ENCODE measurements at regions not wholly inside any gene's neighbourhood (a gene's known extent, or its start where the extent isn't known, plus 50 kb on each side); places are given as distances from the start of the nearest gene placed in this dataset.

DNA sequence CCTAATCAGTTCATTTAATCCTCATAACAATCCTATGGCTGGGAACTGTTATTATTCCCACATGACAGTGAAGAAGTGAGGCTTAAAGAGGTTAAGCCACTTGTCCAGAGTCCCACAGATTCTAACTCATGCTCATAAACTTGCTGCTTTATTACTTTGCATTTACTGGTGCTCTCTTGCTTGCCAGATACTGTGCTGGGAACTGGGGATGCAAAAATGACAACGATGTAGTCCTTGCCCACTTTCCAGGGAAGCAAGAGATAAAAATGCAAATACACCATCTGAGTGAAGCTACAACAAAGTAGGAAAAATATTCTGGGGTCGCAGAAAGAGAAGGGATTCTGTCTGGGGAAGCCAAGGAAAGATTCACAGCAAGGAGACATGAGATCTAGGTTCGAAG lies 335.0 kb downstream of the VPS13C start:
- H3K9ac ChIP-seq (ENCODE audit: low read length) = no peak overlapping the region
- H3K27me3 ChIP-seq (ENCODE audit: insufficient read depth, low read length) = peaks cover 27% of the 10 kb centered on the region
- no peak overlapping the region for H3K27ac ChIP-seq (ENCODE audit: low read depth, low read length)
- H3K9me2 ChIP-seq (ENCODE audit: insufficient read depth) = no peaks in the 10 kb centered on the region
- POLR2A ChIA-PET = no interaction called here
- intact Hi-C loops (cut with micrococcal nuclease) = no loop called here
- no peak overlapping the region for H2AFZ ChIP-seq (ENCODE audit: low read depth, low read length, poor library complexity, severe bottlenecking)
- ATAC-seq (no peak), DNase-seq (ENCODE audit: low read depth, low spot score) (no peak)
- H3K4me1 ChIP-seq (ENCODE audit: control insufficient read depth in 1 of 2, insufficient read depth in 2 of 2, low read length in 2 of 2) = no peaks in the 10 kb centered on the region
- no peaks in the 10 kb centered on the region for H3K9me3 ChIP-seq (ENCODE audit: control insufficient read depth in 1 of 2, insufficient read depth in 1 of 2, low read depth in 1 of 2, low read length in 2 of 2)
- RAD21 ChIA-PET (ENCODE audit: low non-redundant PET in 1 of 2, low total read pairs in 2 of 2, uncharacterized antibody in 2 of 2, unreplicated experiment in 2 of 2) = no interaction called here
- H3K4me2 ChIP-seq (ENCODE audit: low read length) = no peak overlapping the region
- CTCF ChIA-PET = no interaction called here
- no peak overlapping the region for H3K4me3 ChIP-seq (replicated peaks in 1 of 2; ENCODE audit: low read depth in 1 of 2, low read length in 2 of 2)
- TF ChIP-seq ZFX (IDR thresholded peaks at IDR 0.05) = no peak
- no peak for TF ChIP-seq FOSL1 (IDR thresholded peaks at IDR 0.05; ENCODE audit: low read depth)
- TF ChIP-seq YY1 (IDR thresholded peaks at IDR 0.05; ENCODE audit: extremely low read depth, insufficient replicate concordance, low read depth, low read length) = no peak
- no peak for TF ChIP-seq SP1 (IDR thresholded peaks at IDR 0.05; ENCODE audit: low read depth)
- TF ChIP-seq TCF7L2 (IDR thresholded peaks at IDR 0.05; ENCODE audit: borderline replicate concordance, extremely low read depth, insufficient read depth, insufficient read length) = no peak
- TF ChIP-seq, protein P1, sequence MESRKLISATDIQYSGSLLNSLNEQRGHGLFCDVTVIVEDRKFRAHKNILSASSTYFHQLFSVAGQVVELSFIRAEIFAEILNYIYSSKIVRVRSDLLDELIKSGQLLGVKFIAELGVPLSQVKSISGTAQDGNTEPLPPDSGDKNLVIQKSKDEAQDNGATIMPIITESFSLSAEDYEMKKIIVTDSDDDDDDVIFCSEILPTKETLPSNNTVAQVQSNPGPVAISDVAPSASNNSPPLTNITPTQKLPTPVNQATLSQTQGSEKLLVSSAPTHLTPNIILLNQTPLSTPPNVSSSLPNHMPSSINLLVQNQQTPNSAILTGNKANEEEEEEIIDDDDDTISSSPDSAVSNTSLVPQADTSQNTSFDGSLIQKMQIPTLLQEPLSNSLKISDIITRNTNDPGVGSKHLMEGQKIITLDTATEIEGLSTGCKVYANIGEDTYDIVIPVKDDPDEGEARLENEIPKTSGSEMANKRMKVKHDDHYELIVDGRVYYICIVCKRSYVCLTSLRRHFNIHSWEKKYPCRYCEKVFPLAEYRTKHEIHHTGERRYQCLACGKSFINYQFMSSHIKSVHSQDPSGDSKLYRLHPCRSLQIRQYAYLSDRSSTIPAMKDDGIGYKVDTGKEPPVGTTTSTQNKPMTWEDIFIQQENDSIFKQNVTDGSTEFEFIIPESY (IDR thresholded peaks at IDR 0.05; ENCODE audit: extremely low read depth, insufficient replicate concordance, low read length) = no peak
- no peaks in the 10 kb centered on the region for H4K20me1 ChIP-seq (ENCODE audit: insufficient read depth)
- H3K36me3 ChIP-seq (ENCODE audit: control insufficient read depth in 1 of 2, insufficient read depth in 2 of 2, low read length in 2 of 2) = no peaks in the 10 kb centered on the region
- BruUV-seq (replicated peaks) = no TSS peak
- H3K79me2 ChIP-seq (ENCODE audit: insufficient read depth, low read length) = no peaks in the 10 kb centered on the region

- H3K36me3 ChIP-seq (ENCODE audit: control insufficient read depth in 1 of 2, insufficient read depth in 2 of 2, low read length in 2 of 2) = no peaks in the 10 kb centered on the region
- ATAC-seq = no peak
- no peaks in the 10 kb centered on the region for H3K79me2 ChIP-seq (ENCODE audit: insufficient read depth, low read length)
- H3K27ac ChIP-seq (ENCODE audit: low read depth, low read length) = no peak overlapping the region
- no TSS peak for BruUV-seq (replicated peaks)
- H3K4me2 ChIP-seq (ENCODE audit: low read length) = no peak overlapping the region
- ChIA-PET POLR2A (no interaction called here), CTCF (no interaction called here), RAD21 (ENCODE audit: low non-redundant PET in 1 of 2, low total read pairs in 2 of 2, uncharacterized antibody in 2 of 2, unreplicated experiment in 2 of 2) (no interaction called here)
- no peaks in the 10 kb centered on the region for H3K4me1 ChIP-seq (ENCODE audit: control insufficient read depth in 1 of 2, insufficient read depth in 2 of 2, low read length in 2 of 2)
- H3K9me3 ChIP-seq (ENCODE audit: control insufficient read depth in 1 of 2, insufficient read depth in 1 of 2, low read depth in 1 of 2, low read length in 2 of 2) = no peaks in the 10 kb centered on the region
- H2AFZ ChIP-seq (ENCODE audit: low read depth, low read length, poor library complexity, severe bottlenecking) = no peak overlapping the region
- TF ChIP-seq EZH2 (IDR thresholded peaks at IDR 0.05) (no peak), CEBPB (IDR thresholded peaks at IDR 0.05; ENCODE audit: low read depth) (no peak), ZNF274 (IDR thresholded peaks at IDR 0.05; ENCODE audit: low read depth, low read length) (no peak), SIN3A (IDR thresholded peaks at IDR 0.05; ENCODE audit: low read depth) (no peak), ELF1 (IDR thresholded peaks at IDR 0.05; ENCODE audit: borderline replicate concordance, low read depth) (no peak), CBX3 (IDR thresholded peaks at IDR 0.05; ENCODE audit: low read depth) (no peak), RAD21 (IDR thresholded peaks at IDR 0.05; ENCODE audit: low read depth) (no peak), MAX (IDR thresholded peaks at IDR 0.05) (no peak), POLR2AphosphoS5 (IDR thresholded peaks at IDR 0.05; ENCODE audit: low read depth, low read length) (no peak), FOSL1 (IDR thresholded peaks at IDR 0.05; ENCODE audit: low read depth) (no peak), SRF (IDR thresholded peaks at IDR 0.05; ENCODE audit: low read depth) (no peak), ZFX (IDR thresholded peaks at IDR 0.05) (no peak), TCF7L2 (IDR thresholded peaks at IDR 0.05; ENCODE audit: borderline replicate concordance, extremely low read depth, insufficient read depth, insufficient read length) (no peak), POLR2A (IDR thresholded peaks at IDR 0.05; ENCODE audit: borderline replicate concordance, extremely low read depth, insufficient read depth, insufficient read length) (no peak), YY1 (IDR thresholded peaks at IDR 0.05; ENCODE audit: extremely low read depth, insufficient replicate concordance, low read depth, low read length) (no peak)
- TF ChIP-seq, protein P1 (IDR thresholded peaks at IDR 0.05; ENCODE audit: extremely low read depth, insufficient replicate concordance, low read length) = no peak
- peaks cover 31% of the 10 kb centered on the region for H3K27me3 ChIP-seq (ENCODE audit: insufficient read depth, low read length)
- H4K20me1 ChIP-seq (ENCODE audit: insufficient read depth) = no peaks in the 10 kb centered on the region
- no peak for DNase-seq (ENCODE audit: low read depth, low spot score)
- H3K4me3 ChIP-seq (replicated peaks in 1 of 2; ENCODE audit: low read depth in 1 of 2, low read length in 2 of 2) = no peak overlapping the region
- no peak overlapping the region for H3K9ac ChIP-seq (ENCODE audit: low read length)
- intact Hi-C loops (cut with micrococcal nuclease) = no loop called here
- no peaks in the 10 kb centered on the region for H3K9me2 ChIP-seq (ENCODE audit: insufficient read depth)
Measured at GRCh38 chr15:61724251-61724939, 335.9 kb downstream of the VPS13C start.
